OCI-LY7 (cell line): ENCODE measurements at regions not wholly inside any gene's neighbourhood (a gene's known extent, or its start where the extent isn't known, plus 50 kb on each side); places are given as distances from the start of the nearest gene placed in this dataset.

ENCODE experiments used
- BruUV-seq: library from RNA; stranded (reverse); fragments of 400-500 nt; replicated peaks from 2 replicates; lab custom pipeline; 2021; lab: Mats Ljungman, UMichigan
- CTCF ChIA-PET: fragments of 300-600 bp; sonication (Branson Sonifier 250); formaldehyde crosslinking; loops from one replicate; lab custom pipeline; 2022; ENCODE audit warnings: antibody characterized with exemption; ENCODE audit not compliant: unreplicated experiment; lab: Charles Lee
- POLR2A ChIA-PET: fragments of 300-600 bp; sonication (Branson Sonifier 250); formaldehyde crosslinking; loops from one replicate; lab custom pipeline; 2022; ENCODE audit warnings: antibody characterized with exemption; lab: Charles Lee
- DNase-seq: peaks from one replicate; pipeline ENCODE4 v3.0.0-alpha.2; 2015; ENCODE audit warnings: low spot score
- H2AFZ ChIP-seq: fragments of 200-600 bp; sonication (generic), shearing (Covaris generic); 2 replicates; pipeline ENCODE4 v1.6.1; 2014; ENCODE audit warnings: mild to moderate bottlenecking, antibody characterized with exemption, low read length, moderate library complexity
- H3K27ac ChIP-seq: fragments of 200-600 bp; sonication (generic); 2 replicates; pipeline ENCODE4 v1.5.1; 2014; ENCODE audit warnings: mixed run types, low read depth, mild to moderate bottlenecking, moderate library complexity, low read length, inconsistent platforms; ENCODE audit not compliant: poor library complexity, severe bottlenecking
- H3K36me3 ChIP-seq: fragments of 200-600 bp; sonication (generic); 2 replicates; pipeline ENCODE4 v1.6.1; 2014; ENCODE audit warnings: mild to moderate bottlenecking, antibody characterized with exemption, low read length, moderate library complexity, mixed read lengths; ENCODE audit not compliant: insufficient read depth
- H3K4me1 ChIP-seq: fragments of 200-600 bp; sonication (generic); 2 replicates; pipeline ENCODE4 v1.5.1; 2014; ENCODE audit warnings: mild to moderate bottlenecking, low read length; ENCODE audit not compliant: insufficient read depth, poor library complexity, severe bottlenecking
- H3K4me2 ChIP-seq: fragments of 200-600 bp; sonication (generic); 2 replicates; pipeline ENCODE4 v1.6.1; 2014; ENCODE audit warnings: mild to moderate bottlenecking, low read length
- H3K4me3 ChIP-seq: fragments of 200-600 bp; sonication (generic); 2 replicates; pipeline ENCODE4 v1.5.1; 2014; ENCODE audit warnings: mild to moderate bottlenecking, low read depth, low read length; ENCODE audit not compliant: poor library complexity, severe bottlenecking
- H3K79me2 ChIP-seq: fragments of 200-600 bp; sonication (generic); 2 replicates; pipeline ENCODE4 v1.6.1; 2016; ENCODE audit warnings: low read depth, mild to moderate bottlenecking, low read length, moderate library complexity, mixed read lengths; ENCODE audit not compliant: insufficient read depth
- H3K9me2 ChIP-seq: fragments of 200-600 bp; sonication (generic); 2 replicates; pipeline ENCODE4 v1.6.1; 2016; ENCODE audit warnings: mild to moderate bottlenecking, low read length, mixed read lengths; ENCODE audit not compliant: insufficient read depth
- H3K9me3 ChIP-seq: fragments of 200-600 bp; sonication (generic); 2 replicates; pipeline ENCODE4 v1.6.1; 2014; ENCODE audit warnings: mild to moderate bottlenecking, mixed run types, low read length, mixed read lengths
- H4K20me1 ChIP-seq: fragments of 200-600 bp; sonication (generic); 2 replicates; pipeline ENCODE4 v1.6.1; 2014; ENCODE audit warnings: mild to moderate bottlenecking, antibody characterized with exemption, low read length, moderate library complexity, mixed read lengths; ENCODE audit not compliant: insufficient read depth
- CTCF ChIP-seq: fragments of 200-600 bp; sonication (generic); conservative IDR thresholded peaks from 2 replicates; pipeline ENCODE4 v1.5.1; 2014; ENCODE audit warnings: mild to moderate bottlenecking, antibody characterized with exemption, low read length, moderate library complexity, mixed read lengths
- EZH2phosphoT487 ChIP-seq: fragments of 200-600 bp; sonication (generic); IDR thresholded peaks from 2 replicates; pipeline ENCODE4 v1.6.1; 2018; ENCODE audit warnings: low read depth, borderline replicate concordance, mild to moderate bottlenecking, mixed run types, antibody characterized with exemption, low read length, moderate library complexity, mixed read lengths
- intact Hi-C: fragments of 100-400 bp; cut with micrococcal nuclease; formaldehyde crosslinking; loops from one replicate; pipeline ENCODE4 v1.10.0; 2022; ENCODE audit not compliant: unreplicated experiment

- ChIA-PET POLR2A (no interaction called here), CTCF (no interaction called here)
- Histone ChIP-seq H3K4me2 (no peak overlapping the region), H3K9me2 (no peaks in the 10 kb centered on the region), H4K20me1 (no peaks in the 10 kb centered on the region), H3K4me3 (no peak overlapping the region), H2AFZ (no peak overlapping the region), H3K9me3 (no peaks in the 10 kb centered on the region), H3K4me1 (no peaks in the 10 kb centered on the region), H3K27ac (no peak overlapping the region), H3K79me2 (no peaks in the 10 kb centered on the region), H3K36me3 (no peaks in the 10 kb centered on the region)
- TF ChIP-seq EZH2phosphoT487 (no peak), CTCF (no peak)
- BruUV-seq = no TSS peak
- intact Hi-C loops = no loop called here
- no peak for DNase-seq
Observed at GRCh38 chr3:89803711-89804110, 696.3 kb downstream of the EPHA3 start.

- intact Hi-C loops = no loop called here
- CTCF ChIA-PET = no interaction called here
- Histone ChIP-seq H2AFZ (no peak overlapping the region), H3K4me1 (no peaks in the 10 kb centered on the region), H3K4me2 (no peak overlapping the region), H4K20me1 (no peaks in the 10 kb centered on the region), H3K79me2 (no peaks in the 10 kb centered on the region), H3K9me2 (no peaks in the 10 kb centered on the region), H3K4me3 (no peak overlapping the region), H3K36me3 (no peaks in the 10 kb centered on the region), H3K27ac (no peak overlapping the region), H3K9me3 (no peaks in the 10 kb centered on the region)
- POLR2A ChIA-PET = no interaction called here
- no peak for TF ChIP-seq EZH2phosphoT487
- no peak for TF ChIP-seq CTCF
- DNase-seq = no peak
- BruUV-seq = no TSS peak
Observed at GRCh38 chr3:89806166-89806565, 698.7 kb downstream of the EPHA3 start.

GRCh38 chr3:89808680-89809197, 701.3 kb downstream of the EPHA3 start:
- no peak overlapping the region for H3K4me3 ChIP-seq
- BruUV-seq = no TSS peak
- POLR2A ChIA-PET = no interaction called here
- no peak overlapping the region for H2AFZ ChIP-seq
- no peaks in the 10 kb centered on the region for H3K9me3 ChIP-seq
- H3K9me2 ChIP-seq = no peaks in the 10 kb centered on the region
- no peak overlapping the region for H3K27ac ChIP-seq
- TF ChIP-seq EZH2phosphoT487 (no peak), CTCF (no peak)
- H3K79me2 ChIP-seq = no peaks in the 10 kb centered on the region
- no peaks in the 10 kb centered on the region for H3K4me1 ChIP-seq
- no peaks in the 10 kb centered on the region for H4K20me1 ChIP-seq
- no peak overlapping the region for H3K4me2 ChIP-seq
- CTCF ChIA-PET = no interaction called here
- intact Hi-C loops = no loop called here
- H3K36me3 ChIP-seq = no peaks in the 10 kb centered on the region
- DNase-seq = no peak
